ENCODE measurements at regions not wholly inside any gene's neighbourhood (a gene's known extent, or its start where the extent isn't known, plus 50 kb on each side); places are given as distances from the start of the nearest gene placed in this dataset.

GRCh38 chr3:105065895-105066839, 300.5 kb upstream of the ALCAM start:
- TF ChIP-seq CSDC2 (CRISPR knock-in tag; IDR thresholded peaks at IDR 0.05) (no peak), PATZ1 (CRISPR knock-in tag; IDR thresholded peaks at IDR 0.05; ENCODE audit: borderline replicate concordance) (no peak), ZFP3 (CRISPR knock-in tag; IDR thresholded peaks at IDR 0.05) (no peak), GLIS3 (CRISPR knock-in tag; IDR thresholded peaks at IDR 0.05) (no peak), TSHZ2 (CRISPR knock-in tag; IDR thresholded peaks at IDR 0.05) (no peak), ZNF565 (CRISPR knock-in tag; conservative IDR thresholded peaks at IDR 0.05; ENCODE audit: low read depth) (no peak), ZNF8 (CRISPR knock-in tag; IDR thresholded peaks at IDR 0.05) (no peak), ESRRG (CRISPR knock-in tag; IDR thresholded peaks at IDR 0.05) (no peak), RARB (CRISPR knock-in tag; IDR thresholded peaks at IDR 0.05) (no peak), BACH2 (CRISPR knock-in tag; IDR thresholded peaks at IDR 0.05; ENCODE audit: borderline replicate concordance) (no peak), ZC3H10 (CRISPR knock-in tag; IDR thresholded peaks at IDR 0.05) (no peak), OSR1 (CRISPR knock-in tag; IDR thresholded peaks at IDR 0.05) (no peak), ISL1 (CRISPR knock-in tag; IDR thresholded peaks at IDR 0.05) (no peak), ZFP30 (CRISPR knock-in tag; IDR thresholded peaks at IDR 0.05) (no peak)
- no peak for ATAC-seq

GRCh38 chr3:105067361-105067760, 299.3 kb upstream of the ALCAM start:
- TF ChIP-seq ZNF8 (CRISPR knock-in tag; IDR thresholded peaks at IDR 0.05), result no peak
- TF ChIP-seq POU6F1 (CRISPR knock-in tag; IDR thresholded peaks at IDR 0.05; ENCODE audit: borderline replicate concordance, low read depth), result no peak
- no peak for TF ChIP-seq ZFP30 (CRISPR knock-in tag; IDR thresholded peaks at IDR 0.05)
- no peak for TF ChIP-seq GLIS3 (CRISPR knock-in tag; IDR thresholded peaks at IDR 0.05)
- TF ChIP-seq ZNF565 (CRISPR knock-in tag; conservative IDR thresholded peaks at IDR 0.05; ENCODE audit: low read depth), result no peak
- TF ChIP-seq ZNF70 (CRISPR knock-in tag; IDR thresholded peaks at IDR 0.05), result no peak
- no peak for TF ChIP-seq CSDC2 (CRISPR knock-in tag; IDR thresholded peaks at IDR 0.05)
- no peak for TF ChIP-seq SNAI2 (CRISPR knock-in tag; IDR thresholded peaks at IDR 0.05)
- TF ChIP-seq TCF4 (CRISPR knock-in tag; IDR thresholded peaks at IDR 0.05; ENCODE audit: borderline replicate concordance), result no peak
- TF ChIP-seq ARNTL (CRISPR knock-in tag; IDR thresholded peaks at IDR 0.05; ENCODE audit: borderline replicate concordance, low read depth), result no peak
- TF ChIP-seq CREB5 (CRISPR knock-in tag; IDR thresholded peaks at IDR 0.05; ENCODE audit: low read depth), result no peak
- no peak for TF ChIP-seq PATZ1 (CRISPR knock-in tag; IDR thresholded peaks at IDR 0.05; ENCODE audit: borderline replicate concordance)
- TF ChIP-seq PPARA (CRISPR knock-in tag; IDR thresholded peaks at IDR 0.05; ENCODE audit: borderline replicate concordance), result no peak
- no peak for TF ChIP-seq ZFP3 (CRISPR knock-in tag; IDR thresholded peaks at IDR 0.05)
- TF ChIP-seq TOX (CRISPR knock-in tag; IDR thresholded peaks at IDR 0.05; ENCODE audit: borderline replicate concordance), result no peak

More at GRCh38 chr3:105067361-105067760, 299.3 kb upstream of the ALCAM start:
- ATAC-seq, result no peak
